ENCODE measurements at regions not wholly inside any gene's neighbourhood (a gene's known extent, or its start where the extent isn't known, plus 50 kb on each side); places are given as distances from the start of the nearest gene placed in this dataset.

DNA sequence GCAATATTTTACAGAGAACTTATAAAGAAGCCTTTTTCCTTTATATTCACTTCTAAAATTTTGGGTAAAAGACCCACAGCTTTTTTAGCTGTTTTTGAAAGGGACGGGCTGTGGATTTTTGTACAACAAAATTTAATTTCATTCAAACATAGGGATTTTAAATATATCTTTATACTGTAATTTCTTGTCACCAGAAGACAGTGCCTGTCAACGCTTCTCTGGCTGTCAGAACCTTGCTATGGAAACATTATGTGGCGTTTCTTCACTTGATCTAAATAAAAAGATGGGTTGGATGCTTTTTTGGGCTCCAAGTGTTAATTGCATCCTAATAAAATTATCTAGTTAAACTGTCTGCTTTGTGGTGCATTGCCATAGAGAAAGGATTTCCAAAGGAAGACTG lies 635.6 kb upstream of the ALCAM start:
- DNase-seq: no peak

DNA sequence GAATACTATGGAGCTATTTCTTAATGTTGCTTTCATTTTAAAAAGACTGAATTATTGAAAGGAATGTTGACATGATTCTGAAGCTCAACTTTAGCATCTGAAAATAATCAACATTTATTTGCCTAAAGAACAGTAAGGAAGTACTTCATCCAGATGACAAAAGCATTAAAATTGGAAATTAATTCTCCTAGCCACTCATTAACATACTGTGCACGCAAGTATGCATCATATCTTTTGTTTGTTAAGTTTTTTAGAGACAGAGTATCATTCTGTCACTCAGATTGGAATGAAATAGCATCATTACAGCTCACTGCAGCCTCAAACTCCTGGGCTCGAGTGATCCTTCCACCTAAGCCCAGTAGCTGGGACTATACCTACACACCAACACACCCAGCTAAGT lies 632.1 kb upstream of the ALCAM start:
- DNase-seq: no peak

DNA sequence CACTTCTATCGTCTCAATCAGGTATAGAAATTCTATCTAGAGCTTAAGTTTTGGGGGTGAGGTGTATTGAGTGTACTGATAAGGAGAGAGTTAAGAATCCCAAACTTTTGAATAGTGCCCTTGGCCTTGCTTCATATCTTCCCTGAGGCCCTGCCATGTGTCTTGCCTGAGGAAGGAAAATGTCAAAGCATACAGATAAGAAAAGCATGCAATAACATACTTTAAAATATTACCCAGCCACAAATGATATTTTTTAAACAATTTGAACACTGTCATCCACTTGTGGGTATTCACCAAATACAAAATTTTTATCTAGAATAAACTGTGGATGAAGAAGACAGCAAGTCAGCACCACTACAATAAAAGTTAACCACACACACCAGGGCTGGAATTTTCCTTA lies 631.0 kb upstream of the ALCAM start:
- no peak for DNase-seq

DNA sequence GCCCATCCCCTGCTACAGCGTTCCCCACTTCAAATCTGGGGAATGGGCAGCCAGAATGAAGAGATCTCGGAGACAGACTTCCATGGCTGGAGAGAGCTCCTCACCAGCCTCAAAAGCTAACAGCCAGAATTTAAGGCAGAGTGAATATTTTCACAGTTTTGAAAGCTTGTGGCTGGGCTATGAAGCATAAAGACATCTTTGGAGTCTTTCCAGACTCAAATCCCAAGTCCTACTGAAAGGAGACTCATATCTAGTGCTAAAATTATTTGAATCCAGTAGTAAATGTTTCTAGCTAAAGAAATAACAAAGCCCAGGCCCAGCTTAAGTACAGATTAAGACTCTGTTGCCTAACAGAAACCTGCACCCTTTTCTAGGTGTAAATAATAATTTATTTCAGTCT lies 628.4 kb upstream of the ALCAM start:
- DNase-seq: no peak

DNA sequence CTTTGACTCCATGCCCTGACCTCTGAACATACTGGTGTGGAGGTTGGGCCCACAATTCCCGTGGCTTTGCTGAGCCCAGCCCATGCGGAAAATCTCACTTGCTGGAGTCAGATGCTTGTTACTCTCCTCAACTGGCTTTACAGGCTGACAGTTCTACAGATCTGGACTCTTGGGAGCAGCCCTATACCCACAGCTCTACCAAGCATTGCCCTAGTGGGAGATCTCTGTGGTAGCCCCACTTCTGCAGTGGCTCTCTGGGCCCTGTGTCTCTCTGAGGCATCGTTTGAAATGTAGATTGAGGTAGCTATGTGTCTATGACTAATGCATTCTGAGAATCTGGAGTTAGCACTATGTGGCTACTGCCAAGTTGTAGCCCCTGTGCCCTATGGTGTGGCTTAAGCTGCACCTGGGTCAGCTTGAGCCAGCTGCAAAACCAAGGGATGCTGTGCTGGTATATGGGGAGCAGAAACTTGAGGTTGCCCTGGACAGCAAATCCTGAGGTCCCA lies 625.8 kb upstream of the ALCAM start:
- no peak for DNase-seq

DNA sequence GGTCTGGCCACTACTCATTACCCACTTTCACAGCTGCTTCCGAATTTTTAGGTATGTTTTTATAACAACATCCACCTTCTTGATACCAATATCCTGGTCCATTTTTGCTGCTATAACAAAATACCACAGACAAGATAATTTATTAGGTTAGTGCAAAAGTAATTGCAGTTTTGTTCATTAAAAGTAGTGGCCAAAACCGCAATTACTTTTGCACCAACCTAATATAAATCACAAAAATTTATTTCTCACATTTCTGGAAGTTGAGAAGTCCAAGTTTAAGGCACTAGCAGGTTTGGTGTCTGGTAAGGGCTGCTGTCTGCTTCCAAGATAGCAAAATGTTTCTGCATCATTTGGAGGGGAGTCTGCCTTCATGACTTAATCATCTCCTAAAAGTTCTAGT lies 624.7 kb upstream of the ALCAM start:
- no peak for DNase-seq

DNA sequence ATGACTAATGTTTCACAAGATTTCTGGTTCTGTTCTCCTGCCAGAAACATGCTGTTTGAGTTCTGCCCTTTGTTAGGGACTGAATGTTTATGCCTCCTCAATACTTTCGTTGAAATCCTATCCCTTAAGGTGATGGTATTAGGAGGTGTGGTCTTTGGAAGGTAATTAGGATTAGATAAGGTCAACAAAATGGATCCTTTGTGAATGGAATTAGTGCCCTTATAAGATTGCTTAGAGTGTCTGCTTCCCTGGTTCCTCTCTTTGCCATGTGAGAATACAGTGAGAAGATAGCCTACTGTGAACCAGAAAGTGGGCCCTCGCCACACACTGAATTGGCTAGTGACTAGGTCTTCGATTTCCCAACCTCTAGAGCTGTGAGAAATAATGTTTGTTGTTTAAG lies 621.4 kb upstream of the ALCAM start:
- DNase-seq: no peak

DNA sequence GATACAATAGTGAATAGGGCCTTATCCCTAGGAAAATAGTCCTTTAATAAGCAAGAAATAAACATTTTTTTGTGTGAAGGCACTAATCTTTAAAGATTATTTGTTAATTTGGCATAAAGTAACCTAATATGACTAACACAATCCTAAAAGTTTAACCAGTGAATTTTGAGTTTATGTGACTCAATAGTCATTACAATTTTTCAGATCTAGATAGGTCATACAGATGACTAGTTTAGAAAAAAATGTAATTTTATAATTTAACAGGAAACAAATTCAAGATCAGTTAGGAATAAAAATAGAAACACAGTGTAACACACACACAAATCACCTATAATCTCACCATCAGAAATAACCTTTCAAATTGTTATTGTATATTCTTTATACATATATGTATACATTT lies 620.7 kb upstream of the ALCAM start:
- no peak for DNase-seq

DNA sequence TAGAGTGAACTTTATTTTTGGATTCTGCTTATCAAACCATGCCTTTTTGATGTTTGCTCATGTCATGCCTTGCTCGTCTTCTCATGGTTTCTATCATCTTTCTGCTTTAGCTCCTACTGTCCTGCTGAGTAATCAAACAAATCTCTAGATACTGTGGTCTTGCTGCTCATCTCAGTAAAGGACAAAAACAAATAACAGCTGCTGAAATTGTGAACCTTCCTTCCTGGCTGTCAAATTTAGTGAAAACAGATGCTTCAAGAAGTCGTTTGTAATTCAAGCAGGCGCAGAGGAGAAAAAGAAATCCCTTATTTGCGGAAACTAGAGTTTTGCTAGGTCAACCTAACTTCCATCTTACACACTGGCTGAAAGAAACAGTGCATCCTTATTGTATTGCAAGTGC lies 616.1 kb upstream of the ALCAM start:
- DNase-seq: no peak

DNA sequence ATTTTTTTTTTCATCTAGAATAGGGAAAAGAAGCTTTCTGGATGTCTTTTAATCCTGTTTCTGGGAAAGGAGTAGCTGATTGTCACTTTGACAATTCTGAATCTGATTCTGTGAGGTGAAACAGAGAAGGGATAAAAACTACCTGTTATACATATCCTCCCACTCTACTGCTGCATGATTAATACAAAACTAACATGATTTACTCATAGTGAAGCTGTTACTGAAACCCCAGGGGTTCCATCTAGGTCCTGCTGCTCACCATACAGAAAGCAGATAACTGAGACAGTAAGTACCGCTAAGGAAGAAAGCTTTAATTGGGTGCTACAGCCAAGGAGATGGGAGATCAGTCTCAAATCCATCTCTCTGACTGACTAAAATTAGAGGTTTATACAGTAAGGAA lies 610.9 kb upstream of the ALCAM start:
- DNase-seq: no peak

DNA sequence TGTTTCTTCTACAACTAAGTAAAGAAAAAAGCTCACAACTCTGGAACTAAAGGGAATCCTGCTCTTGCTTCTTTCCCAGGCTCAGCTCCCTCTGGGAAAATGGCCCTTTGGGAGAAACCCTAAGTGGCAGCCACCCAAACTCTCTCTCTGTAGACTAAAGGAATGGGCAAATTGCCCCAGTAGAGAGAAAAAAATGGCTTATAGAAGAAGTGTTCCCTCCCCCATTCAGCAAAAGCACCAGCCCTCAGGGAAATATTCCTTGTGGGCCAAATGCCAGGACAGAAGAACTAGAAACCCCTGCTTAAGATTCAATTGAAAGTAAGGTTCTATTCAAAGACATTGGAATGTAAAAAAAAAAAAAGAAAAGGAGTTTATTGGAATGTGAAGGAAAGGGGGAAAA lies 603.7 kb upstream of the ALCAM start:
- no peak for DNase-seq

DNA sequence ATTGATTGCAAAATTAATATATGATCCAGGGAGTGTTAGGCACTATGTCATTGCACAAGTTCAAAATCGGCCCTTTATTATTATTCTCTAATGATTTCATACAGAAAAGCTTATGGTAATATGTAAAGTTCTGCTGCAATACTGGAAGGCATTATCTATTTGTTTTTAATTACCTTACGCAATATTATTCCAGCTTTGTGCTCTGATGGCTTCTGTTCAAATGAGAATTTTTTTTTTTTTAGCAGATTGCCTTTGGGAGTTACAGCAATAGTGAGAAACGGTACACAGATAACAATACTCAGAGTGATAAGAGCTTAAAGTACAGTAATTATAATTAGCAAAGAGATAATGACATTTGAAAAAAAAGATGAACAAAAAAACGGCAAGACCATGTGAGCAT lies 602.2 kb upstream of the ALCAM start:
- DNase-seq: no peak

DNA sequence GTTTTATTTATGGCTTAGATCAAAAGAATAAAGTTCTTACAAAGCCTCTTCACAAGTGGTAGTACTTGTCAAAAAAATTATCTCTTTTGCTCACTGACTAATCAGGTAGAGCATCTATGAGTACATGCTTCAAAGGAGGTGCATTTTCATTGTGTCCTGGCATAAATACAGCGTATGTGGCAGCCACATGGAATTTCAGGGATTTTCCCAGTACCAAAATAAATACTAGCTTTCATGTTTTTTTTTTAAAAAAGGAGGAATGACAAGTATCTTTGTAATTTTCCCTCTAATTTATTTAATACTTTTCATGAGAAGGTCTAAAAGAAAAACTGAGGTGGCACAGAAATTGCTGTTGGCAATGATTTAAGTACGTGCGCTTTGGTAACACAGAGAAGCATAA lies 597.8 kb upstream of the ALCAM start:
- DNase-seq: no peak

DNA sequence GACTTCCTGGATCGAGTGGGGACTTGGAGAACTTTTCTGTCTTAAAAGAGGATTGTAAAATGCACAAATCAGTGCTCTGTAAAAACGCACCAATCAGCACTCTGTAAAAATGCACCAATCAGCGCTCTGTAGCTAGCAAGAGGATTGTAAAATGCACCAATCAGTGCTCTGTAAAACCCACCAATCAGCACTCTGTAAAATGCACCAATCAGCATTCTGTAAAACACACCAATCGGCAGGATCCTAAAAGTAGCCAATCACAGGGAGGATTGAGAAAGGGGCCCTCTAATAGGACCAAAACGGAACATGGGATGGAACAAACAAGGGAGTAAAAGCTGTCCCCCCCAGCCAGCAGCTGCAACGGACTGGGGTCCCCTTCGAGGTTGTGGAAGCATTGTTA lies 587.4 kb upstream of the ALCAM start:
- no peak for DNase-seq

DNA sequence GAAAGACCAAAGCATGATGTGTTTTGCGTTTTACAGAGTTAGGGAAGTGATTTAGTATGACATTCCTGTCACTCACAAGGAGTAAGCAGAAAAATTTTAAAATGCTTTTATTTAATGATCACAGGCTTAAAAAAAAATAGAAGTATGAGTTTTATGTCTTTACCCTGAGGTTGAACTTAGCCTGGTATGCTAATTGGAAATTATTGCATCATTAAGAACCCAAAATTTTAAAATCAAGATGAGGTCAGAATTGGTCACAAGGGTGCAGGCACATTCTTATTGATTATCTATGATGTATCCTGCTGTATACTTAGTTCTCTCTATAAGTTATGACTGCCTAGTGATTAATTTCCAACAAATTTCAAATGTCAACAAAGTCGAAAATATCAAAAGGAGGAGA lies 585.6 kb upstream of the ALCAM start:
- no peak for DNase-seq

DNA sequence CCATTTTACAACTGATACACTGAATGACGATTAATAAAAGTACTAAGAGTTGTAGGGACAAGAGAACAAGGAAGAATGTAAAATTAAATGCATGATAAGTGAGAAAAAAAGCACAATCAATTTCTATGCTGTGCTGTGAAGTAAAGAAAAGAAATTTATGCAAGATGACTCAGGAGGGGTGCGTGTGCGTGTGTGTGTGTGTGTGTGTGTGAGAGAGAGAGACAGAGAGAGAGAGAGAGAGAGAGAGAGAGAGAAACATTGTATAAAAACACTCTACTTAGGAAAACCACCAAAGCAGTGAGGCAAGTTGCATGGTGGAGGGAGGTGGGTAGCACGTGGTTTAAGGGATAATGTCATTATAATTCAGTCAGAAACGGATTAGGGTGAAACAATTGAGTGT lies 580.8 kb upstream of the ALCAM start:
- DNase-seq: no peak

DNA sequence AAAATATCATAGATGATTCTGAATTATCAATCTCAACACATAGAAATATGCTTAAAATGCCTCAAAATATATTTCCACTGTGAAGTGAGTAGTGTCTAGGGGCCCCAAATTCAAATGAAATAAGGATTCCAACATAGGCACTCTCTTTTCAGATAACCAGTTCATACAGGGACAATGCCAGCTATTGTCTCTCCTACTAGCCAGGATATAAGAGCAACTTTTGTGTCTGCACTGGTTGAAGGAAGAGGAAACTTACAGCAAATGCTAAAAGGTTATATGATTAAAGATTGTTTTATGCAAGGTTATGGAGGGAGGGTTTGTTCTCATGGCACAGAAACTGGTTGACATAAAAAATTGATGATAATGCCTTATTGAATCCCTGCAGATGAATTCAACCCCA lies 579.4 kb upstream of the ALCAM start:
- no peak for DNase-seq

DNA sequence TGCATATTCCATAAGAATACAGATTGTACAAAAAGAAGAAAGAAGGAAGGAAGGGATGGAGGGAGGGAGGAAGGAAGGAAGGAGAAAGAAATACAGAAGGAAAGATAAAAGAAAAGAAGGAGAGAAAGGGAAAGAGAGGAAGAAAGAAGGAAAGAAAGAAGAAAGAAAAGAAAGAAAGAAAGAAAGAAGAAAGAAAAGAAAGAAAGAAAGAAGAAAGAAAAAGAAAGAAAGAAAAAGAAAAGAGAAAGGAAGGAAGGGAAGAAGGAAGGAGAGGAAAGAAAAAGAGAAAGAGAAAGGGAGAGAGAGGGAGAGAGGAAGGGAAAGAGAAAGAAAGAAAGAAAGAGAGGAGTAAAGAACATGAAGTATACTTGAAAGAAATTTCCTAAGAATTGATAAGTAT lies 577.9 kb upstream of the ALCAM start:
- DNase-seq: no peak

DNA sequence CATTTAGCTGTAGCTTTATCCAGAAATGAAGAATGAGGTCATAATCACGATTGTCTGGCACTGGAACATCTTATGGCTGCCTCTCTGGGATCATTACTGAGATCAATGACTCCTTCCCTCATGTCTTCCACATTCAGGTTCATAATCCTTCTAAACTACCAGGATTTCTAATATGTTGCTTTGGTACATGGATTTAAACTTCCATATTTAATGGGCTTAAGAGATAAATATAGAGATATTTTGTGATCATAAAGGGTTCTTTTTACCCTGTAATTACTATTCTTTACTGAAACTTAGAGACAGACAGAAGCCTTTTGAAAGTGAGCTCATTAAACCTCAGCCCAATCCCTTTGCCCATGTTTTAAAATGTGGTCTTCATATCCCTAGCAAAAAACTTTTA lies 575.4 kb upstream of the ALCAM start:
- DNase-seq: no peak

DNA sequence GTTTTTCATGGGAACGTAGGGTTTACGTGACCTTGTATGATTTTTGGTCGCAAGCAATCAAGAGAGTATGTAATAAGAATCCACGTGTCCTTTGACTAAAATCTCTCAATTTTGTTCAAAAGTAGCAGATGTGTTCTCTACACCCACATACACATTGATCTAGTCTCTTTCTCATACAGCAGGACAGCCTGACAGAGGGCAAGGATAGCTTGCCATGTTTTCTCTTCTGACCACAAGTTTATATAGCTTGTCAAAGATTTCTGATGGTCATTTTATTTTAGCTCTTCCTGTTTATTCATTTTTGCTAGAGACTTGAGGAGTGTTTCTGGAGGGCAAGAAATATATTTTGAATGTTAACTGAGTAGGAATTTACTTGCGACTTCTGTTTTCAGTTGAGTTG lies 570.2 kb upstream of the ALCAM start:
- no peak for DNase-seq

DNA sequence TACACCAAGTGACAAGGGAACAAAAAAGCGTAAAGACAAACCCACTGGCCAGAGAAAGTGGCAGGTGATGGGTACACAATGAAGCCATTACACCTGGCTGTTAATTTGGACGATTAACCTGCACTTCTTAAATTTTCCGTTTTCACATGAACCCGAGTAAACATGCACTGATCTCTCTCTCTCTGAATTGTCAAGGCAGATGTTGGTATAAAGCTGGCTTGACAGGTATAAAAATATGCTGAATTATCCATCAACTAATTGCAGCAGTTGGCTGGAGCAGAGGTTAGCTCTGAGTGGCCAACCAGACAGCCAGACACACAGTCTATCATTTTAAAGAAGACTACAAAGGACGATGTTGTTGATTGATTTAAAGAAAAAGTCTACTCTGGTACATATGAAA lies 561.7 kb upstream of the ALCAM start:
- DNase-seq: no peak

DNA sequence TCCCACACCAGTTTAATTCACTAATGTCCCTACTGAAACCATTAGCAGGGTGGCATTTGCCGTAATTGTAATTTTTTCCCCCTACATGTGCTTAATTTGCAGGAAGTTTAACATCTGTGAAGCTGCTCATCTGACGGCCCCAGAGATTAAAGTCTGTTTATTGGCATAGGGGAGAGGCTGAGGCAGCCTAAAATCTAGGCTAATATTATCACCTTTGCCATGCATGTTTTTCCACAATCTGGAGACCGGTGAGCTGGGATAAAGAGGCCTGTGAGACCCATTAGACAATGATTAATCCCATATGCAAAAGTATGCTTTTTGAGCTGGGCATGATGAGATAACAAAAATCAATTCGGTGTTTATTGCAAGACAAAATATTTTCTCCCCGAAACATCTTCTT lies 561.2 kb upstream of the ALCAM start:
- no peak for DNase-seq

DNA sequence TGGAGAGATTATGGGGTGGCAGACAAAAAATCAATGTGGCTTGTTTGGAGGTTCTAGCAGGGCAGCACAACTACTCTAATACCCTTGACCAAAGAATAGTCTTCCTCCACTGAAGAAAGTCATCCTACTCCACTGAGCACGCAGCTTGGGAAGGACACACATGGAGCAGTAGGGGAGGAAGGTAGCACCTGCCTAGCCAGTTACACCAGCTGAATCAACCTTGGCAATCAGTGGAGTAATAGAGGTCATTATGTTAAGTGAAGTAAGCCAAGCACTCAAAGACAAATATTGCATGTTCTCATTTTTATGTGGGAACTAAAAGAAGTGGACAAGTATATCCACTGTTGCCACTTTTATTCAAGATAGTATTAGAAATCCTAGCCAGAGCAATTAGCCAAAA lies 555.8 kb upstream of the ALCAM start:
- no peak for DNase-seq

DNA sequence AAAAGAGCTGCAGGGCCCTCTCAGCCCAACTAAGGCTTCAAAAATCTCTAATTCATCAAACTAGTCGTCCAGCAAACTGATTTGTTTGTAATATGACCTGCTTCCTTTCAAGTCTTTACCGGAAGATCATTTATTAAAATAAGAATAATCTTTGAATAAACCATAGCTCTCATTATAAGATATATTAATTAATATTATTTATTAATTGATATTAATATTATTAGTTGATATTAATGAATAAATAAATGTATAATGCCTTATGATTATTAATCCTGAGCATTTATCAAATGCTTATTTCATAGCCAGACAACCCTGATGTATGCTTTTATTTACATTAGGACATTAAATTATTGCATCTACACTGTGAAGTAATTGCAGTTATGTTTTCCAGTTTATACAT lies 550.7 kb upstream of the ALCAM start:
- no peak for DNase-seq

DNA sequence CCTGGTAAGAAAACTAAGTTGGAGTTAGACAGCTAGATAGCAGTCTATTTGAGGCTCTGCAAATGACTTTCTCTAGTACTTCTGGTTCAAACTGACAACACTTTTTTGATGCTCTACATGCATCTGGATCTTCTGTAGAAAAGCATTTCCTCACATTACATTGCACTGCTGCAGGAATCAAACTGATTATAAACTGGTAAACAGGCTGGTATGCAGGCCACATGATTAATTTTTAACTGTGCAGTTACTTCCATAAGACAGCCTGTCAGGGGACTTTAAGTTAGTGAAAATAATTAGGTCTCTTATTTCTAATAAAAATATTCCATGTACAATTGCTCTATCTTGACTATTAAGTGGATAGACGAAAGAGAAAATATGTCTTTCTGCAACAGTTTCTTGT lies 550.0 kb upstream of the ALCAM start:
- DNase-seq: no peak

DNA sequence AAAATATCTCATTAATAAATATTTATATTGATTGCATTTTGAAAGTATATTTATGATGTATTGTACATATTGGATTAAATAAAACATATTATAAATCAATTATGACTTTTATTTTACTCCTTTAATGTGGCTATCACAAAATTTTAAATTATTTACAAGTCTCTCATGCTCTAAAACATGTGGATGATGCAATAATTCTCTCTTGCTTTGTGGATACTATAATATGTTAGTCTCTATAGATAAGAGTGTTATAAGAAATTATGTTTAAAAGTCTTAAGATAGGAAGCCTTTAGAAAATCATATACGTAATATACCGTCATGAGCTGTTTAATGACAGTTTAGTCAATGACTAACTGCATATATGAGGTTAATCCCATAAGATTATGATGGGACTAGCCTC lies 547.4 kb upstream of the ALCAM start:
- DNase-seq: no peak
